Stimulated activated CD4-positive, alpha-beta T cell treated with anti-CD3 and anti-CD28 coated beads, Interleukin-1b, Interleukin-23, amount 100 ng/mL, for 48 hours (primary cell): ENCODE measurements at regions not wholly inside any gene's neighbourhood (a gene's known extent, or its start where the extent isn't known, plus 50 kb on each side); places are given as distances from the start of the nearest gene placed in this dataset.
A peak's percentile ranks its signal among the peaks of the same experiment; 100 is the strongest.
"Not testable (repeated sequence)": the region's sequence is repeated elsewhere in the genome, so short reads cannot be mapped to it uniquely, and the experiment has no call there.

Experiments
- DNase-seq: peaks from one replicate; pipeline ENCODE4 v3.0.0-alpha.2; 2020

DNA sequence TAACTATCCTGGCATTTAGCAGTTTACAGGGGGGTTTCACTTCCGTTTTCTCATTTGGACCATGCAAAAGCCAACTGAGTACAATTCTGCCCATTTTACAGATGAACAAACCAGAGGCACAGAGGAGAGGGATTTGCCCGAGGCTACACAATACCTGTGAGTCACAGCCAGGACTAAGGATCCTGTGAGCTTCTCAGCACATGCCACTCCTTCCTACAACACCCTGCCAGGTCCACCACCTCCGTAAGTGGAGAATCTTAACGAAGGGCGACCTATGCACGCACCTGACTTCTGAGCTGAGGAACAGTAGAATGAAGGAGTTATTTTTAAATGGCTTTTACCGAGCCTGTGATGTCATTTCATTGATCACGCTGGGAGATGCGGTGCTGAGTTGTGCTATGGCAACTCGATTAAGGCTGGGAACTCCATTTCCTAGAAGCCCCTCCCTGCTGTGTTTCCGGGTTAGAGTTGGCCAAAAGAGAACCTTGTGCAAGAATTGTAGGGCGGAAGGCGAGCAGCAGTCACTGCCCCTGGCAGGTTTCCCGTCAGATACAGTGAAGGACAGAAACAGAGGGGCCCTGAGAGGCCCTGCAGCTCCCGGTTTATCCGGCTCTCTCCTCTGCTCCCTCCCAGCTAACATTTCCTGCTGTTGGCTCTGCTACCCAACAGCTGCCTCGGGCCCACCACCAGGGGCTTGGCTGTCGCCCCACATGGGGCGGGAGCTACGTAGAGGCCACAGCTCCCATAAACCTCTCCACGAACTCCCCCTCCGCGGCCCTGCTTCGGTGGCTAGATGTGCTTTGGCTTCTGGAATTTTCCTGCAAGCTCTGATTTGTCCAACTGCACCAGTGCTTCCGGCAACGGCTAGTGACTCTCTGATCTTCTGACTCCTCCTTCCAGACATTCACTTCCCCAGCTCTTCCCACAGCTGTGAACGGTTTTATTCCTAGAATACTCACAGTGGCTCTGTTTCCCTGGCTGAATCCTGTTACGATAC lies 75.1 kb upstream of the USP9X start:
- peak; percentile 43 for DNase-seq

DNA sequence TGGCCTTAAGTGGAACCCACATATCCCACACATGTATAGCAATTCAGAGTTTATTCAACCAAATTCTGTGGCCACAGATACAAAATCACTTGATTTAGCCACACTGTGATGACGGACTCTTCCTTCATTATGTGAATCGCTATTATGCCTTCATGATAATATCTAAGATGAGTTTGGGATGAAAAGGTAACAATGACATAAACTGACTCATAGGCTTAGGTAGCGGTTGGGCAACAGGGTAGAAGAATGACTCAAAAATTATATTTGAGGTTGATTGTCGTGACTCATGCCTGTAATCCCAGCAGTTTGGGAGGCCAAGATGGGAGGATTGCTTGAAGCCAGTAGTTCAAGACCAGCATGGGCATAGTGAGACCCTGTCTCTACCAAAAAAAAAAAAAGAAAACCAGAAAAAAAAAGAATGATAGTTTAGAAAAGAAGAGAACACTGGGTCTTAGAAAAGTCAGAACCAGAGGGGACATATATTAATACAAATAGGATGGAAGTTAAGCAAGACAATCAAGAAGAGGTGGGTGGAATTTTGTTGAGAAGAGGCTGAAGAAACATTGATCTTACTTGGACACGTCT lies 70.4 kb upstream of the USP9X start:
- peak; percentile 19 for DNase-seq

- not testable (repeated sequence) for DNase-seq
These were observed 67.5 kb upstream of the USP9X start for GRCh38 chrX:41017785-41018184.

DNA sequence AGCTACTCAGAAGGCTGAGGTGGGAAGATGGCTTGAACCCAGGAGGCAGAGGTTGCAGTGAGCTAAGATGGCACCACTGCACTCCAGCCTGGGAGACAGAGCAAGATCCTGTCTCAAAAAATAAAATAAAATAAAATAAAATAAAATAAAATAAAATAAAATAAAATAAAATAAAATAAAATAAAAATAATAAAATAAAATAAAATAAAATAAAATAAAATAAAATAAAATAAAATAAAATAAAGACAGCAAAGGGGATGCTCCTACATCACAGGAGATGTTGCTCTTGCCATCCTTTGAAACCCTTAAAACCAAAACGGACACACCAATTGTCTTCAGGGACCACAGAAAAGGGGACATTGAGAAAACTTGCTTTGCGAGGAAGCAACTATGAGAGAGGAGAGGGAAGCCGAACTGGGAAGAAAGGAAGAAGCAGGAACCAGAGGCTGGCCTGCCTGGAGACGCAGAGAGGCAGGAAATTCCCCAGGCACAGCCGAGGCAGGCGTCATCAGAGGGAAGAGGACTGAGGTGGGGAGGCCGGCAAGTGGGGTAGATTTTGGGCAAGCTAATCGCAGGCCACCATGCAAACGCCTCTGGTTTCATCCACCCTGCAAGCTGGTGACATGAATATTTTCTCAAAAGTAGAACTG lies 66.7 kb upstream of the USP9X start:
- DNase-seq = not testable (repeated sequence)

DNA sequence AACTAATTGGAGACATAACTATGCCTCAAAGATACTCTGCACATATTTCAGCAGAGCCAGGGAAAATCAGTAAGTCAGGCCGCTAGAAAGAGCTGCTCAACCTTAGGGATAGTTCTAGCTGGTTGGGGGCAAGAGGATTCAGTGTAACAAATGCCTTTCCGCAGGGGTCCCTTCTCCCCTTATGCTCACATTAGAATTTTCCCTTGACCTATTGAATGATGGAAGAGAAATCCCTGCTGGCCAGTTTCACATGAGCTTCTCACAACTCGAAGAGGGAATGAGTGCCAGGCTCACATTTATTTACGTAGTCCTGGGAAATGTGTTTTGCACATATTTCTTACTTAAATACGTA lies 66.2 kb upstream of the USP9X start:
- no peak for DNase-seq

GRCh38 chrX:41022566-41022965 lies 62.7 kb upstream of the USP9X start:
- no peak for DNase-seq

- no peak for DNase-seq
These were observed 62.1 kb upstream of the USP9X start for GRCh38 chrX:41023098-41023497.

GRCh38 chrX:41024335-41024734 lies 60.9 kb upstream of the USP9X start:
- DNase-seq = not testable (repeated sequence)

GRCh38 chrX:41024755-41025154 lies 60.5 kb upstream of the USP9X start:
- no peak for DNase-seq

- no peak for DNase-seq
These were observed 59.1 kb upstream of the USP9X start for GRCh38 chrX:41025926-41026701.

DNA sequence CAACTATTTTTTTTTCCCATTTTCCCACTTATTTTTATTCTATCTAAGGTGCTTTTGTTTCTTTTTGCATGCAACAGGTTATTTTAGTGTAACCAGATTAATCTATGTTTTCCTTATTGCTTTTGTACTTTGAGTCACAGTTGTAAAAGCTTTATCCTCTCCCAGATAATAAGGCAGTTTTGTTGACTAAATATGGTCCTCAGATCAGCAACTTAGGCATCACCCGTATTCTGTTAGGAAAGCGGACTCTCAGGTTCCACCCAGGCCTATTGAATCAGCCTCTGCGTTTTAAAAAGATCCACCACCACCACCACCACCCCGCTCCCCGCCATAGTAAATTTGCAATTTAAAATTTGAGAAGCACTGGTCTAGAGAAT lies 58.6 kb upstream of the USP9X start:
- no peak for DNase-seq

GRCh38 chrX:41029332-41029731 lies 55.9 kb upstream of the USP9X start:
- DNase-seq = no peak

- no peak for DNase-seq
These were observed 53.8 kb upstream of the USP9X start for GRCh38 chrX:41031256-41031967.

GRCh38 chrX:41033299-41033698 lies 51.9 kb upstream of the USP9X start:
- DNase-seq = no peak

- DNase-seq = not testable (repeated sequence)
These were observed 50.3 kb upstream of the USP9X start for GRCh38 chrX:41034902-41035301.
